HCEC 1CT (cell line): ENCODE measurements at regions not wholly inside any gene's neighbourhood (a gene's known extent, or its start where the extent isn't known, plus 50 kb on each side); places are given as distances from the start of the nearest gene placed in this dataset.
"Not testable (repeated sequence)": the region's sequence is repeated elsewhere in the genome, so short reads cannot be mapped to it uniquely, and the experiment has no call there.

Experiments used
- DNase-seq: peaks from one replicate; pipeline ENCODE4 v3.0.0-alpha.2; 2017

- DNase-seq = no peak
Measured at GRCh38 chr3:137463131-137463530, 301.0 kb upstream of the SOX14 start.

DNA sequence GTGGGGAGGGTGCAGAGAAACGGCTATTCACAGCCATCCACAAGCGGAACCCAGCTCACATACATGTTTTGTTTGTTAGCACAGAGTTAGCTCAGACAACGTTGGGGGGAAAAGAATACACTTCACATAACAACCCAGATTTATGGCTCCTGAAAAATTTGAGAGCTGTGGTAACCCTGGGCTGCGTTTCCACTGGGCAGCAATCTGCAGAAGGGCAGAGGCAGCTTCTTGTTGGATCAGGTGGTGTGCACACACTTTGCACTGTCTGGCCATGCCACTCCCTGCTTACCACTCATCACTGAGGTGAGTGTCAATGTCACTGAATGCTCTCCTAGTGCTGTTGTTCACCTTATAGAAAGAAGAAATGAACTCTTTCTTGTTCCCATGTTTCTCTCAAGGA lies 299.8 kb upstream of the SOX14 start:
- DNase-seq = no peak

GRCh38 chr3:137468446-137468845 lies 295.7 kb upstream of the SOX14 start:
- DNase-seq = no peak

DNA sequence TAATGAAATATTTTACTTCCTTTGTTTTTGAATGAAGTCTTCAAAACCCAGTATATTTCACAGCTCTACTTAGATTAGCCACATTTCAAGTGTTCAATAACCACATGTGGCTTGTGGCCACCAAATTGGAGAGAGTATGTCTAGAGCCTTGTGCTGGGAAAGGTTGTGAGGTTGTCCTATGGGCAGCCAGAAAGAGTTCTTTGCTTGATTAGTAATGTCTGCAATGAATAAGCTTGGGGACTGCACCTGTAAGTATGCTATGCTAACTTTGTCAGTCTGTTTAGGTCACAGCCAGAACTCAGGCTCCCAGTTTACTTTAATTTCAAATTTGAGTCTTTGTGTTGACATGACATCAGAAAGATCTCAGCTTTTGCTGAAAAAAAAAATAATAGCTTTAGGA lies 294.9 kb upstream of the SOX14 start:
- no peak for DNase-seq

DNA sequence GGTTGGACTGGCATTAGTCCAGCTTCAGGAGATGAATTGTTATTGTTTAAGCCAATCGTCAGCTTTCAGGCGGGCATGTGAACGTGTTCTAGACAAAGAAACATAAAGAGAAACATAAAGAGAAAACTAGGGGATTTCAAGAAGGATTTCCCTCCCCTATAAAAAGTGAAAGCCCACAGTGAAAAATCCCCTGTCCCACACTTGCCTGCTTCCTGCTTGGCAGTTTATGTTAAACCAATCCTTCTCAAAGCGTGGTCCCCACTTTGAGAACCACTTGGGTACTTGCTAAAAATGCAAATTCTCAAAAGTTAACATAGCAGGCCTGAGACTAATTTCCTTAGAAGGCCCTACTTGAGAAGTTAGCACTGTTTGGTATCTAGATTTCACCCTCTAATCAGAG lies 293.0 kb upstream of the SOX14 start:
- no peak for DNase-seq

DNA sequence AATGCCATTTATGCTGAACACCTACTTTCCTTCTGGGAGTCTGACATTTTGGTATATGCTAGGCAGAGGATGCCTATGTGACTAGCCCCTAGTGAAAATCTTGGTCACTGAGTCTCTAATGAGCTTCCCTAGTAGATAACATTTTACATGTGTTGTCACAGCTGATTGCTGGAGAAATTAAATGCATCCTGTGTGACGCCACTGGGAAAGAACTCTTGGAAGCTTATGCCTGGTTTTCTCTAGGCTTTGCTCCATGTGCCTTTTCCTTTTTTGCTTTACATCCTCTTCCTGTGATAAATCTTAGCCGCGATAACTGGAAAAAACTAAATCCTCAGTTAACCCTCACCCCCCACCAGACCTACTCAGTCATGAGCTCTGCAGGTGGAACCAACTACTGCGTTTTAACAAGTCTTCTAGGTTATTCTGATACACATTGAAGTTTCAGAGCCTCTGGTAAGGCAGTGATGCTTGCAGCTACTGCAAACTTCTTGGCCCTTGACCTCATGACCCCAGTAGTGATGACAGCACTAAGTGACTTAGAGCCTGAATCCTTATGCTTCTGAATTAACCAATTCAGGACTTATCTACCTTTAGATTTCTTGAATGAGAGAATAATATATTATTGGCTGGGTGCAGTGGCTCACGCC lies 292.4 kb upstream of the SOX14 start:
- DNase-seq = no peak

DNA sequence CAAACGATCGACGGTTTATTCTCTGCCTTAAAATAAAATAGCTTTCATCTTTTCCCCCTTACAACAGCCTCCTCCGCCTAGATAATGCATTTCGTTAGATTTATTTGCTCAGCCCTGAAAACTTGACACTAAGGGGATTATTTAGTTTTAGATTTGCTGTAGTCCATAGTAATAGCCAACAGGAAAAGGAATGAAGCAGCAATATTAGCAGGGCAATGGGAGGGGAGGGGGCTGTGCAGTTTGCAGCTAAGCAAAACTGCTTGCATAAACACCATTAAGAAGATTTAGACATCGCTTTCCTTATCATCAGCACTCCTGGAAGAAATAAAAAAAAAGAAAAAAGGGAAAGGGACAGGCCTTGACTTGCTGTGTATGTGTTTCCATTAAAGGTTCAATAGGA lies 286.5 kb upstream of the SOX14 start:
- DNase-seq = no peak

DNA sequence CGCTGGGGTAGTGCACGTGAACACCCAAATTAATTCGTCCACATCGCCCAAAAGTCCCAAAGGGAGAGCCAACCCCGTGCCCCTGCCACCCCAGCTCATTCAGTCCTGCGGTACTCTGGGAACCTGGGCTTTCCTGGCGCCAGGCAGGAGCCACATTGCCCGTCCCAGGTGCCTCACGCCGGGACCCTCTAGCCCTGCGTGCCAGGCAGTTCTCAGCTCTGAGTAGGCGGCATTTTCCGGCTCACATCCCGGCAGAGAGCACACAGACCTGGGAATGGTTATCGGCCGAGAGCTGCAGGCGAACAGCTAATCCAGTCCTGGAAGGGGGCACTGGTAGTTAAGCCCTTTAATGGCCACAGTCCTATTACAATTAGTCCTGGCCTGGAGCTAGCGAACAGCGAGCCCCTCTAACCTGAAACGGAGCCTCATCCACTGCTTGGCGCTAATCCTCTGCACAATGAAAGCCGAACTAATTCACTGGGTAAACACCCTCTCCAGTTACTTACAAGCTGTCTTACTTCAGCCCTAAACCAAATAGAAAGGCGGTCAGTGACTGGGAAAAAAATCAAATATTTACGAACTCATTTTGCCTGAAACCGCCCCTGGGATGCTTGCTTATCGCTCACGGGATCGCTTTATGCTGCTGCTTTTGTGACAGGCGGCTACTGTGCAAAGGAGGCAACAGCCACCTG lies 254.6 kb upstream of the SOX14 start:
- DNase-seq = no peak

DNA sequence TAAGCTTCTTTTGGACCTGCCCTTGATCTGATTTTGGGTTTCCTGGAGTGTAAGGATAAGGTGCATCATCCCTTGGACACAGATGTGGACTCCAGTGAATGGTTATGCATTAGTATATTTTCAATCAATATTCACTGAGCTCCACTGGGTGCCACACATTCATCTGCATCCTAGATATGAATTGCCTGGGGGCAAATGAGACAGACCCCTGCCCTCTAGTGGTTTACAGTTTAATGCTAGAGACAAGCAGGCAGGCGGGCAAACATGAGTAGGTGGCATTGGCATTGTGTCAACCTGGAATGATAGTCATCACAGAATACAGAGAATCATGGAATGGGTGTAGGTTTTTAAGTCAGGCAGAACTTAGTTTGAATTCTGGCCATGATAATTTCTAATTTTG lies 252.5 kb upstream of the SOX14 start:
- DNase-seq = no peak

- DNase-seq = no peak
Measured at GRCh38 chr3:137514853-137515252, 249.3 kb upstream of the SOX14 start.

DNA sequence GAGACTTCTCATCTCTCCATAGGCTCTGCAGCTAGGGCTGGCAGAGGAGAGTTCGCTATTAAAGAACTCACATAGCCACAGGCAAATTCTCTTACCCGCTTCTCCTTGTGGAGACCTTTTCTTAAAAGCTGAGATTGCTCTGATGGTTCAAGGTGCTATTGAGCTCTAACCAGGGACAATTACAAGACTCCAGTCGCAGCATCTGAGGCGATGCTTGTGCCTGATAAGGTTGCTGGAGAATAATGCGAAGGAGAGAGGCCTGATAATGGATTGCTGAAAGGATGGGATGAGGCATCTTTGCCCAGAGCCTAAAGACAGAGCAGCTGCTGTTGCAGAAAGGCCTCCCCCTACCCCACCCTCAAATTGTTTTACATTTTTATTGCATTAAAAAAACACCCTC lies 244.5 kb upstream of the SOX14 start:
- no peak for DNase-seq

GRCh38 chr3:137524751-137525150 lies 239.4 kb upstream of the SOX14 start:
- no peak for DNase-seq

DNA sequence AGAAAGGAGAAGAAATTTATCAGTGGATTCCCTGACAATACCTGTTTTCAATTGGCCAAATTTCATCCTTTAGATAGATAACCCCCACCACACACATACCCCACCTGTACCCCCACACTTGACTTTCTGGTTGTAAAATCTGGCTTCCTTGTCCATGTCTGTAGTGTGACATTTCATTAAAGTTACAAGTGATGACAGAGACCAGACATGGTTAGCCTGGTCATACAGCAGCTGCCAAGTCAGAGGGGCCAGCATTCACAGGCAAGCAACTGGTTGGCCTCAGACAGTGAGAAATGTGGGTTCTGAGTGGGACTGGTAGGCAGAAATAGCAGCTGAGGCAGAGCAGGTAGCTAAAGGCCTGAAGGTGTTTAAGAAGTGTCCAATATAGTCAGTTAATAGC lies 238.6 kb upstream of the SOX14 start:
- DNase-seq = no peak

GRCh38 chr3:137542049-137542448 lies 222.1 kb upstream of the SOX14 start:
- no peak for DNase-seq

DNA sequence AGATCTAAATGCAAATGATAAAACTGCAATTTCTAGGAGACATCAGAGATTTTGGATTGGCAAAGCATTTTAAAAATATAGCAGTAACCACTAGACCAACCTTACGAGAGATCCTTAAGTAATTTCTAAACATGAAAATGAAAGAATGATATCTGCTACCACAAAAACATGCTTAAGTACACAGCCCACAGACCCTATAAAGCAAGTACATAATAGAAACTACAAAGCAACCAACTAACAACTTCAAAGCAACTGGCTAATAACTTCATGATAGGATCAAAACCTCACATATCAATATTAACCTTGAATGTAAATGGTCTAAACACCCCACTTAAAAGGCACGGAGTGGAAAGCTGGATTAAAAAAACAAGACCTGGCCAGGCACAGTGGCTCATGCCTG lies 209.9 kb upstream of the SOX14 start:
- DNase-seq = no peak

- DNase-seq = no peak
Measured at GRCh38 chr3:137568880-137569279, 195.2 kb upstream of the SOX14 start.

DNA sequence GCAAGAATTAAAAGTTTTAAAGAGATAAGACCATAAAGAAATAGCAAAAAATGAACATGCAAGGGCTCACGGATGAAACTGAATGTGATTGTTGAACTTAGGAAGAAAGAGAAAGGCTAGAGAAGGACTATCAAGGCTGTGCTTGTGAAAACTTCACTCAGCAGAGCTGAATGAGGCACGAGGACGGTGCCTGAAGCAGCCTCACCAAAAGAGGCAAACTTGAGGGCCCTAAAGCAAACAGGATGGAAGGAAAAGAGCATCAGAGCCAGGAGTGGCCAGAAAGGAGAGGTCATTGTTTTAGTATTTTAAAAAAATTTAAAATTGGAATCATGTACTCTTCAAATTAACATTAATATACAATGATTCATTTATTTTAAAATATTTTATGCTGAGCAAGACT lies 191.2 kb upstream of the SOX14 start:
- no peak for DNase-seq

DNA sequence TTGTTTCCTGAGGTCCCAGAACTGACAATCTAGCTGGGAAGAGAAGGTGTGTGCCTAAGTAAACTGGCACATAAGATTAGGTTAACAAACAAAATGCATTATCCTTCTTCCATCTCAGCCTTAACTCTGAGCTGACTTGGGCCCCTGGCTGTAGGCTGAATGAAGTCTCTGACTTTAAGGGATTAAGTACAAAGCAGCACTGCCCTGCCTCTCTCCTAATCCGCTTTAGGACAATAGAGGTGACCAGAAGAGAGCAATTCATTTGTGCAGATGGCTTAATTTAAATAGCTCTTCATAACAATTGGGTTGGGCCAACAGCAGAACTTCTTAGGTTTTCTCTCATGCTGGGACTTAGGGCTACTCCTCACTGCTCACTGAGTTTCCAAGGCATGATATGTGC lies 181.6 kb upstream of the SOX14 start:
- no peak for DNase-seq

GRCh38 chr3:137583256-137583655 lies 180.9 kb upstream of the SOX14 start:
- no peak for DNase-seq

DNA sequence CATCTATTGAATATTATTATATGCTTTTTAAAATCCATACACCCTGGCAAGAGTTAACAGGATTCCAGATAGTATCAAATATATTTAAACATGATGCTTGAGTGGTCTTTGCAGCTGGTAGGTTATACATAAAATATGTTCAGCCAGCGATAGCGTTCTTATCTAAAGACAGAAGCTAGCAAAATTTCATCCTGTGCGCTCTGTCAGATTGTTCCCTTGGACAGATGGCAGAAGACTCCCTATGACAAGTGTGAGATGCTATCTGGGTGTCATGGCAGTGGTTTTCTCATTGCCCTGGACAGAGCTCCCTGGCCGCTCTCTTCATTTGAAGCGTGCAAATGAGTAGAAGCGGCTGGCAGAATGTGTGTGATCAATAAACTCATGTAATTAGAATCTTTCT lies 175.2 kb upstream of the SOX14 start:
- DNase-seq = no peak

DNA sequence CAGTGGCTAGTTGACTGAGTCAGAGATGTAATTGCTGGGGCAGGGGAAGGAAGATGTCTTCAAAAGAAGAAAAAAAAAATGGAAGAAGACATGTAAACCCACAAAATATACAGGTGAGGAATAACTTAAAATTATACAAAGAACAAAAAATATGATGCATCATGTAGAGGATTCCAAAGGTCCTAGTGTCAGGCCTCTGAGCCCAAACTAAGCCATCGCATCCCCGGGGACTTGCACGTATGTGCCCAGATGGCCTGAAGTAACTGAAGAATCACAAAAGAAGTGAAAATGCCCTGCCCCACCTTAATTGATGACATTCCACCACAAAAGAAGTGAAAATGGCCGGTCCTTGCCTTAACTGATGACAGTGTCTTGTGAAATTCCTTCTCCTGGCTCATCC lies 168.7 kb upstream of the SOX14 start:
- DNase-seq = not testable (repeated sequence)

DNA sequence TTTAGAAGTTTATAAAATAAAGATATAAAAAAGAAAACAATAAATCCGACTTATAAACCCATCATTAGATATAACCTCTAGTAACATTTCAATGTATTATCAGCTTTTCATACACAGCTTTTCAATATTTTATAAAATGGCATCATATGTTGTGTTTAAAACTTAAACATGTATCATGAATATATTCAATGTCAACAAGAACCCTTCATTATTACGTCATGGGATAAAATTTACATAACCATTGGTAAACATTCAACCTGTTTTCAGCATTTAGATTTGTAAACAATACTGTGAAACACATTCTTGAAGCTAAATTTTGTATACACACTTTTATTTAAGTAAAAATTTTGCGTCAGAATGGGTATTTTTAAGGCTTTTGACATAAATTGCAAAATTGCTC lies 153.4 kb upstream of the SOX14 start:
- no peak for DNase-seq

GRCh38 chr3:137612291-137612690 lies 151.8 kb upstream of the SOX14 start:
- no peak for DNase-seq

- no peak for DNase-seq
Measured at GRCh38 chr3:137615659-137616418, 148.3 kb upstream of the SOX14 start.
